Neural cell (in vitro differentiated cells): ENCODE measurements at regions not wholly inside any gene's neighbourhood (a gene's known extent, or its start where the extent isn't known, plus 50 kb on each side); places are given as distances from the start of the nearest gene placed in this dataset.

Source experiments
- H2AFZ ChIP-seq: fragments of 200-600, 300-800 bp; sonication (generic), shearing (Covaris generic); 2 replicates; pipeline ENCODE4 v1.6.0; 2014; ENCODE audit warnings: low read depth, mild to moderate bottlenecking, antibody characterized with exemption, low read length, moderate library complexity
- H3F3A ChIP-seq: fragments of 200-600 bp; shearing (Covaris generic); 2 replicates; pipeline ENCODE4 v1.6.1; 2016; ENCODE audit warnings: mild to moderate bottlenecking, moderate library complexity, mixed read lengths, antibody characterized with exemption, low read length; ENCODE audit not compliant: insufficient read depth, poor library complexity, severe bottlenecking
- H3K27ac ChIP-seq: fragments of 200-600, 300-800 bp; sonication (generic), shearing (Covaris generic); 2 replicates; pipeline ENCODE4 v1.5.1; 2014; ENCODE audit warnings: mild to moderate bottlenecking, low read length, moderate library complexity
- H3K27me3 ChIP-seq: fragments of 300-800, 200-600 bp; sonication (generic), shearing (Covaris generic); 2 replicates; pipeline ENCODE4 v1.6.0; 2014; ENCODE audit warnings: mild to moderate bottlenecking, low read depth, low read length, moderate library complexity; ENCODE audit not compliant: insufficient read depth
- H3K36me3 ChIP-seq: fragments of 300-800, 200-600 bp; sonication (generic), shearing (Covaris generic); 2 replicates; pipeline ENCODE4 v1.5.1; 2014; ENCODE audit warnings: mild to moderate bottlenecking, antibody characterized with exemption, low read length, moderate library complexity; ENCODE audit not compliant: insufficient read depth
- H3K4me2 ChIP-seq: fragments of 300-800, 200-600 bp; sonication (generic), shearing (Covaris generic); 2 replicates; pipeline ENCODE4 v1.6.0; 2014; ENCODE audit warnings: mild to moderate bottlenecking, low read length
- H3K4me3 ChIP-seq: fragments of 300-800, 200-600 bp; sonication (generic), shearing (Covaris generic); 2 replicates; pipeline ENCODE4 v1.5.1; 2014; ENCODE audit warnings: mild to moderate bottlenecking, low read length, moderate library complexity
- H3K79me2 ChIP-seq: fragments of 200-600 bp; shearing (Covaris generic); replicated peaks from 2 replicates; pipeline ENCODE4 v1.6.0; 2014; ENCODE audit warnings: mild to moderate bottlenecking, low read length, moderate library complexity; ENCODE audit not compliant: insufficient read depth
- H3K9ac ChIP-seq: fragments of 300-800, 200-600 bp; sonication (generic), shearing (Covaris generic); 2 replicates; pipeline ENCODE4 v1.6.1; 2016; ENCODE audit warnings: mild to moderate bottlenecking, low read length, mixed read lengths
- H3K9me2 ChIP-seq: fragments of 200-600 bp; shearing (Covaris generic); 2 replicates; pipeline ENCODE4 v1.6.1; 2016; ENCODE audit warnings: mild to moderate bottlenecking, low read length, mixed read lengths; ENCODE audit not compliant: insufficient read depth
- H3K9me3 ChIP-seq: fragments of 200-600, 300-800 bp; sonication (generic), shearing (Covaris generic); 2 replicates; pipeline ENCODE4 v1.6.1; 2016; ENCODE audit warnings: mild to moderate bottlenecking, mixed run types, low read length, moderate library complexity, mixed read lengths
- H4K20me1 ChIP-seq: fragments of 200-600 bp; shearing (Covaris generic); 2 replicates; pipeline ENCODE4 v1.6.1; 2016; ENCODE audit warnings: mild to moderate bottlenecking, mixed run types; ENCODE audit not compliant: insufficient read depth
- CTCF ChIP-seq: fragments of 450-650 bp; IDR thresholded peaks from 2 replicates; pipeline ENCODE4 v1.5.1; 2014; ENCODE audit warnings: antibody characterized with exemption, mild to moderate bottlenecking, moderate library complexity; ENCODE audit not compliant: poor library complexity, severe bottlenecking
- EP300 ChIP-seq: fragments of 450-650 bp; conservative IDR thresholded peaks from 2 replicates; pipeline ENCODE4 v1.6.1; 2014; ENCODE audit warnings: antibody characterized with exemption, mild to moderate bottlenecking, moderate library complexity; ENCODE audit not compliant: poor library complexity, severe bottlenecking
- EZH2 ChIP-seq: fragments of 200-600, 300-800 bp; shearing (Covaris generic), sonication (generic); IDR thresholded peaks from 2 replicates; pipeline ENCODE4 v1.6.1; 2014; ENCODE audit warnings: antibody characterized with exemption, low read length, borderline replicate concordance, mild to moderate bottlenecking; ENCODE audit not compliant: insufficient read depth, poor library complexity, severe bottlenecking
- MXI1 ChIP-seq: fragments of 450-650 bp; conservative IDR thresholded peaks from 2 replicates; pipeline ENCODE4 v1.6.1; 2014; ENCODE audit warnings: antibody characterized with exemption, mild to moderate bottlenecking; ENCODE audit not compliant: poor library complexity, severe bottlenecking
- POLR2AphosphoS5 ChIP-seq: IDR thresholded peaks from 2 replicates; pipeline ENCODE4 v1.6.1; 2012
- RAD21 ChIP-seq: fragments of 450-650 bp; conservative IDR thresholded peaks from 2 replicates; pipeline ENCODE4 v1.6.1; 2014; ENCODE audit warnings: antibody characterized with exemption, mild to moderate bottlenecking, moderate library complexity
- REST ChIP-seq: IDR thresholded peaks from 2 replicates; pipeline ENCODE4 v1.6.1; 2012; ENCODE audit warnings: borderline replicate concordance
- SMC3 ChIP-seq: fragments of 450-650 bp; conservative IDR thresholded peaks from 2 replicates; pipeline ENCODE4 v1.6.1; 2014; ENCODE audit warnings: antibody characterized with exemption, mild to moderate bottlenecking, moderate library complexity; ENCODE audit not compliant: poor library complexity
- TAF1 ChIP-seq: IDR thresholded peaks from 2 replicates; pipeline ENCODE4 v1.6.1; 2012; ENCODE audit warnings: low read depth

DNA sequence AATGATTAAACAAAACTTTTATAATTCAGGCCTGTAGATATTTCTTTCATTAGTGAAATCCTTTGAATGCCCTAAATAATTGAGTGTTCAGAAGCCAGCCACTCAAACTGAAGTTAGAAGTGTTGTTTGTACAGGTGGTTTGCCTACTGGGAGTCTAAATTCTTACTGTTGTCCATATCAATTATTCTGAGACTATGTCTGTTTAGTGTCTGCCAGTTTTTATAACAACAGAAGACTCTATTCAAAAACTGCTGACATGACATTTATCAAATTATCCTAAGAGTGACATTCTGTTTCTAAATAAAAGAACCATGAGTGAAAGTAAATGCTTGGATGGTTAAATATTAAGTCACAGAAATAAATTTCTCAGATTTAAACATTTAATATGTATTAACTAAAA is 375.1 kb downstream of the FAT4 start:
- H4K20me1 ChIP-seq, result no peaks in the 10 kb centered on the region
- no peaks in the 10 kb centered on the region for H3K79me2 ChIP-seq
- no peak overlapping the region for H3K9ac ChIP-seq
- H3K9me3 ChIP-seq, result no peaks in the 10 kb centered on the region
- TF ChIP-seq CTCF (no peak), RAD21 (no peak), EP300 (no peak), MXI1 (no peak), SMC3 (no peak), REST (no peak), EZH2 (no peak), POLR2AphosphoS5 (no peak), TAF1 (no peak)
- H3K9me2 ChIP-seq, result no peaks in the 10 kb centered on the region
- no peak overlapping the region for H2AFZ ChIP-seq
- no peak overlapping the region for H3K27ac ChIP-seq
- no peak overlapping the region for H3K4me3 ChIP-seq
- H3K4me2 ChIP-seq, result no peak overlapping the region
- H3K36me3 ChIP-seq, result no peaks in the 10 kb centered on the region
- H3F3A ChIP-seq, result no peaks in the 10 kb centered on the region
- H3K27me3 ChIP-seq, result no peaks in the 10 kb centered on the region

DNA sequence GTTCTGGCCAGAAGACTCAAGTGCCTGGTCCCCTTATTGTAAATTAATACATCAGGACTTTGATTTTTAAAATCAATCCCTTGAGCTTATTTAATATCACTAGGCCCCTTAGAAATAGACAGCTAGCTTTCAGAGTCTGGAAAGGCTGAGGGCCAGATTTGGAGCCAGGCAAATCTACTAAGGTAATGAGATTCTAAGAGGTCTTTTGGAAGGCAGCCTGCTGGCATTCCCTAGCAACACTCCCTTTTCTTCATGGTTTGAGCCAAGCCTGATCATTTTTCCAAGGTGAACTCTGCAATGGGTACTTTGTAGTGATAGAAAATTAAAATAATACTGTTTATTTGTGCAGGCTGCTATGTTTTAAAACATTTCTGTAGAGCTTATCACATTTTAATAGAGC is 378.5 kb downstream of the FAT4 start:
- H3K9me2 ChIP-seq, result no peaks in the 10 kb centered on the region
- no peak overlapping the region for H3K4me2 ChIP-seq
- H3K9ac ChIP-seq, result no peak overlapping the region
- TF ChIP-seq TAF1, result no peak
- TF ChIP-seq MXI1, result no peak
- no peak for TF ChIP-seq EZH2
- no peak for TF ChIP-seq POLR2AphosphoS5
- TF ChIP-seq CTCF, result no peak
- no peak for TF ChIP-seq EP300
- no peak for TF ChIP-seq RAD21
- no peak for TF ChIP-seq REST
- no peak for TF ChIP-seq SMC3
- H2AFZ ChIP-seq, result no peak overlapping the region
- H3K27ac ChIP-seq, result no peak overlapping the region
- H3K36me3 ChIP-seq, result no peaks in the 10 kb centered on the region
- H3K4me3 ChIP-seq, result no peak overlapping the region
- no peaks in the 10 kb centered on the region for H3K79me2 ChIP-seq
- no peaks in the 10 kb centered on the region for H3K27me3 ChIP-seq
- no peaks in the 10 kb centered on the region for H3K9me3 ChIP-seq
- no peaks in the 10 kb centered on the region for H3F3A ChIP-seq
- H4K20me1 ChIP-seq, result no peaks in the 10 kb centered on the region
